Fibroblast of lung (primary cell): ENCODE measurements at regions not wholly inside any gene's neighbourhood (a gene's known extent, or its start where the extent isn't known, plus 50 kb on each side); places are given as distances from the start of the nearest gene placed in this dataset.

Source experiments
- DNase-seq, 2 donors: peaks; one replicate each; pipeline versions ENCODE4 v3.0.0 to v3.0.0-alpha.2; 2010; ENCODE audit warnings: low read depth in 2 of 2
- H2AFZ ChIP-seq: 2 replicates; pipeline ENCODE4 v1.5.1; 2012; ENCODE audit warnings: low read length, control low read depth, inconsistent platforms
- H3K27ac ChIP-seq: 2 replicates; pipeline ENCODE4 v1.5.1; 2011; ENCODE audit warnings: low read length, control low read depth; ENCODE audit not compliant: insufficient read depth
- H3K27me3 ChIP-seq: 2 replicates; pipeline ENCODE4 v1.5.1; 2011; ENCODE audit warnings: mild to moderate bottlenecking, low read length; ENCODE audit not compliant: control insufficient read depth, insufficient read depth
- H3K36me3 ChIP-seq: 2 replicates; pipeline ENCODE4 v1.5.1; 2011; ENCODE audit warnings: low read length; ENCODE audit not compliant: control insufficient read depth, insufficient read depth
- H3K4me1 ChIP-seq: 2 replicates; pipeline ENCODE4 v1.5.1; 2011; ENCODE audit warnings: low read length; ENCODE audit not compliant: control insufficient read depth, insufficient read depth; ENCODE audit errors: extremely low read depth
- H3K4me2 ChIP-seq: 2 replicates; pipeline ENCODE4 v1.5.1; 2011; ENCODE audit warnings: low read length, control low read depth; ENCODE audit not compliant: insufficient read depth; ENCODE audit errors: extremely low read depth
- H3K4me3 ChIP-seq, 4 experiments: fragments of 200-600 bp in 1 of 4; sonication (generic) in 1 of 4; replicated peaks in 1 of 4; 2 replicates each; pipeline ENCODE4 v1.5.1; 2011 to 2016; ENCODE audit warnings: low read length in 4 of 4, low read depth in 3 of 4, mild to moderate bottlenecking in 3 of 4, control low read depth in 2 of 4, inconsistent platforms in 1 of 4, mixed read lengths in 1 of 4; ENCODE audit not compliant: insufficient read depth in 1 of 4; ENCODE audit errors: control extremely low read depth in 1 of 4
- H3K79me2 ChIP-seq: 2 replicates; pipeline ENCODE4 v1.5.1; 2012; ENCODE audit warnings: mild to moderate bottlenecking, low read length, inconsistent platforms; ENCODE audit not compliant: control insufficient read depth, insufficient read depth
- H3K9ac ChIP-seq: 2 replicates; pipeline ENCODE4 v1.5.1; 2011; ENCODE audit warnings: mild to moderate bottlenecking, low read length, control low read depth; ENCODE audit not compliant: insufficient read depth
- H3K9me3 ChIP-seq: 2 replicates; pipeline ENCODE4 v1.5.1; 2012; ENCODE audit warnings: low read depth, low read length; ENCODE audit not compliant: control insufficient read depth, insufficient read depth
- H4K20me1 ChIP-seq: 2 replicates; pipeline ENCODE4 v1.5.1; 2011; ENCODE audit warnings: low read length; ENCODE audit not compliant: control insufficient read depth, insufficient read depth; ENCODE audit errors: extremely low read depth
- EZH2 ChIP-seq: IDR thresholded peaks from 2 replicates; pipeline ENCODE4 v1.5.1; 2012; ENCODE audit warnings: low read length, control low read depth, mild to moderate bottlenecking; ENCODE audit errors: missing control alignments
- TF ChIP-seq, protein P1 (sequence below), 2 donors: IDR thresholded peaks in 1 of 2; conservative IDR thresholded peaks in 1 of 2; 1 replicate in 1 of 2; 2 replicates in 1 of 2; pipeline ENCODE4 v1.5.1; 2011 to 2012; ENCODE audit warnings: low read length in 2 of 2, control low read depth in 1 of 2, inconsistent platforms in 1 of 2, low read depth in 1 of 2, mild to moderate bottlenecking in 1 of 2

DNA sequence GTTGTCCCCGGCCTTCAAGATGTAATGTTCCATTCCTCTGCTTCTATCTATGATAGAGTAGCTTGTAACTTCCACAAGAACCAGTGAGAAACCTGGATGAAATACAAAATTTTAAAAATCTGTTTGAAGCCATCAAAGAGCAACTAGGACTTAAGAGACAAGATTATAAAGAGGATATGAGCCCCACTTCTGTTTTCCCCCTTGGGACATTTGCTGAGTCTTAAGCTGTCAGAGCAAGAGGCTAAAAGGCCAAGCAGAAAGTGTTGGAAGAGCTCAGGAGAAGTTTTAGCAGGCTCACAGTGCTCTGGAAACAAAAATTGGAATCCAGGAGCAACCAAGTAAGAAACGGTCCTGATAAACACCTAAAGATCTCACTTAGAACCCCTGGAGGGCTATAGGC, 76.1 kb downstream of the ADRB2 start:
- H4K20me1 ChIP-seq = no peaks in the 10 kb centered on the region

DNA sequence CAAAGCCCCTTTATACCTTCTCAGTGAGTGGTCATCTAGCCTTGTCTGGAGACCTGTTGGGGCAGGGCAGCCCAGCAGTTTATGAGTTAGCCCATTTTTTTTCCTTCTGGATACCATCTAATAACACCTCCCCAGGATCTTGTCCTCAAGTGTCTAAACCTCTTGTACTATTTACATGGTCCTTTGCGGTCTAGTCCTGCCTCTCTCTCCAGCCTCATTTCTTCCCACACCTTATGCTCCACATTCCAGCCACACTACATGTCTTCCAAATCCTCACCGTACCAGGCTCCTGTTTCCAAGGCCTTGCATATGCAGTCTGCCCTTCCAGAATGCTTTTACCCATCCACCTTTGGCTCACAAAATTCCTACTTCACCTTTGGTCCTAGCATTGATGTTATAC, 77.2 kb downstream of the ADRB2 start:
- H3K9me3 ChIP-seq = no peaks in the 10 kb centered on the region
- H2AFZ ChIP-seq = no peak overlapping the region
- H3K27ac ChIP-seq = no peak overlapping the region
- peaks cover 2% of the 10 kb centered on the region for H3K4me1 ChIP-seq
- no peak for DNase-seq
- no peaks in the 10 kb centered on the region for H3K36me3 ChIP-seq
- H3K4me2 ChIP-seq = no peak overlapping the region
- no peak for TF ChIP-seq EZH2
- TF ChIP-seq, protein P1, sequence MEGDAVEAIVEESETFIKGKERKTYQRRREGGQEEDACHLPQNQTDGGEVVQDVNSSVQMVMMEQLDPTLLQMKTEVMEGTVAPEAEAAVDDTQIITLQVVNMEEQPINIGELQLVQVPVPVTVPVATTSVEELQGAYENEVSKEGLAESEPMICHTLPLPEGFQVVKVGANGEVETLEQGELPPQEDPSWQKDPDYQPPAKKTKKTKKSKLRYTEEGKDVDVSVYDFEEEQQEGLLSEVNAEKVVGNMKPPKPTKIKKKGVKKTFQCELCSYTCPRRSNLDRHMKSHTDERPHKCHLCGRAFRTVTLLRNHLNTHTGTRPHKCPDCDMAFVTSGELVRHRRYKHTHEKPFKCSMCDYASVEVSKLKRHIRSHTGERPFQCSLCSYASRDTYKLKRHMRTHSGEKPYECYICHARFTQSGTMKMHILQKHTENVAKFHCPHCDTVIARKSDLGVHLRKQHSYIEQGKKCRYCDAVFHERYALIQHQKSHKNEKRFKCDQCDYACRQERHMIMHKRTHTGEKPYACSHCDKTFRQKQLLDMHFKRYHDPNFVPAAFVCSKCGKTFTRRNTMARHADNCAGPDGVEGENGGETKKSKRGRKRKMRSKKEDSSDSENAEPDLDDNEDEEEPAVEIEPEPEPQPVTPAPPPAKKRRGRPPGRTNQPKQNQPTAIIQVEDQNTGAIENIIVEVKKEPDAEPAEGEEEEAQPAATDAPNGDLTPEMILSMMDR (conservative IDR thresholded peaks at IDR 0.05 in 1 of 2, IDR thresholded peaks at IDR 0.05 in 1 of 2; ENCODE audit: low read depth in 1 of 2, low read length in 2 of 2) = no peak
- no peak overlapping the region for H3K4me3 ChIP-seq
- no peaks in the 10 kb centered on the region for H3K27me3 ChIP-seq
- no peak overlapping the region for H3K9ac ChIP-seq
- no peaks in the 10 kb centered on the region for H4K20me1 ChIP-seq
- H3K79me2 ChIP-seq = no peaks in the 10 kb centered on the region

More for the DNA sequence above, 76.1 kb downstream of the ADRB2 start:
- DNase-seq = no peak
- Histone ChIP-seq H3K27ac (no peak overlapping the region), H3K79me2 (no peaks in the 10 kb centered on the region), H3K36me3 (no peaks in the 10 kb centered on the region), H2AFZ (no peak overlapping the region), H3K9me3 (no peaks in the 10 kb centered on the region), H3K4me1 (no peaks in the 10 kb centered on the region), H3K4me2 (no peak overlapping the region), H3K9ac (no peak overlapping the region), H3K27me3 (no peaks in the 10 kb centered on the region), H3K4me3 (no peak overlapping the region)
- TF ChIP-seq, protein P1 (conservative IDR thresholded peaks at IDR 0.05 in 1 of 2, IDR thresholded peaks at IDR 0.05 in 1 of 2; ENCODE audit: low read depth in 1 of 2, low read length in 2 of 2) = no peak
- TF ChIP-seq EZH2 = no peak

DNA sequence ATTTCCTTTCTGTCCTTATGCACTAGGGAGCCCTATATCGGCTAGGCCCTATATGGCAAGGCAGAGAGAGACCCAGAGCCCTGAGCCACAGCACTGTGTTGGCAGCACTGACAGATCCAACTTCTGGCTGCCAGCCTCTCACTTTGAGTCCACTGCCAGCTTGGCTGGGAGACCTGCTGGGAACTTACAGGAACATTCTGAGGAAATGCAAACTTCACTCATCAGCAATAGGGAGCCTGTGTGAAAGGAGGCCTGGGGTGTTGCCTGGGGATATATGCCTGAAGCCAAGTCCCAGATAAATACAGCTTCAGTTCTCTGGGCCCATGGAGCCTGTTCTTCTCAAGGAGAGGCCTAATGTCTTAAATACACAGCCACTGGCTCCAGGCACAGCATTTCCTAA, 78.0 kb downstream of the ADRB2 start:
- no peaks in the 10 kb centered on the region for H3K79me2 ChIP-seq
- H3K9ac ChIP-seq = no peak overlapping the region
- DNase-seq = no peak
- no peaks in the 10 kb centered on the region for H3K36me3 ChIP-seq
- H3K4me2 ChIP-seq = no peak overlapping the region
- H2AFZ ChIP-seq = no peak overlapping the region
- no peaks in the 10 kb centered on the region for H3K27me3 ChIP-seq
- peaks cover 6% of the 10 kb centered on the region for H3K4me1 ChIP-seq
- H3K9me3 ChIP-seq = no peaks in the 10 kb centered on the region
- no peak overlapping the region for H3K27ac ChIP-seq
- H4K20me1 ChIP-seq = no peaks in the 10 kb centered on the region
- no peak overlapping the region for H3K4me3 ChIP-seq
- TF ChIP-seq, protein P1 (conservative IDR thresholded peaks at IDR 0.05 in 1 of 2, IDR thresholded peaks at IDR 0.05 in 1 of 2; ENCODE audit: low read depth in 1 of 2, low read length in 2 of 2) = no peak
- no peak for TF ChIP-seq EZH2
